Liver (tissue), 3 donors: ENCODE measurements at regions not wholly inside any gene's neighbourhood (a gene's known extent, or its start where the extent isn't known, plus 50 kb on each side); places are given as distances from the start of the nearest gene placed in this dataset.

Experiments
- EGR1 ChIP-seq, 2 donors: IDR thresholded peaks; 2 replicates each; pipeline ENCODE4 v1.6.1; 2016 to 2018; ENCODE audit warnings: antibody characterized with exemption in 2 of 2, low read depth in 2 of 2
- GABPA ChIP-seq, 2 donors: IDR thresholded peaks in 1 of 2; conservative IDR thresholded peaks in 1 of 2; 2 replicates each; pipeline ENCODE4 v1.6.1; 2016; ENCODE audit warnings: antibody characterized with exemption in 2 of 2, mild to moderate bottlenecking in 1 of 2, moderate library complexity in 1 of 2
- HNF4G ChIP-seq: IDR thresholded peaks from 2 replicates; pipeline ENCODE4 v1.6.1; 2016; ENCODE audit warnings: antibody characterized with exemption
- JUND ChIP-seq, 2 donors: IDR thresholded peaks; 2 replicates each; pipeline ENCODE4 v1.6.1; 2016; ENCODE audit warnings: antibody characterized with exemption in 2 of 2
- RAD21 ChIP-seq, 2 donors: IDR thresholded peaks; 2 replicates each; pipeline ENCODE4 v1.6.1; 2016; ENCODE audit warnings: antibody characterized with exemption in 2 of 2, mild to moderate bottlenecking in 2 of 2
- REST ChIP-seq: IDR thresholded peaks from 2 replicates; pipeline ENCODE4 v1.6.1; 2016; ENCODE audit warnings: antibody characterized with exemption, mild to moderate bottlenecking
- RXRA ChIP-seq, 2 donors: IDR thresholded peaks; 2 replicates each; pipeline ENCODE4 v1.6.1; 2017 to 2018; ENCODE audit warnings: antibody characterized with exemption in 2 of 2, mild to moderate bottlenecking in 1 of 2
- TAF1 ChIP-seq: conservative IDR thresholded peaks from 2 replicates; pipeline ENCODE4 v1.6.1; 2016; ENCODE audit warnings: antibody characterized with exemption, mild to moderate bottlenecking
- YY1 ChIP-seq: IDR thresholded peaks from 2 replicates; pipeline ENCODE4 v1.6.1; 2016; ENCODE audit warnings: antibody characterized with exemption, mild to moderate bottlenecking
- TF ChIP-seq, protein P1 (sequence below): fragments of 150-350 bp; IDR thresholded peaks from 2 replicates; pipeline ENCODE4 v1.5.1; 2017; ENCODE audit warnings: improper control_type of control experiment, low read depth, low read length; ENCODE audit not compliant: missing input control
- TF ChIP-seq, protein P2 (sequence below): IDR thresholded peaks from 2 replicates; pipeline ENCODE4 v1.6.1; 2016; ENCODE audit warnings: antibody characterized with exemption
- TF ChIP-seq, protein P3 (sequence below): IDR thresholded peaks from 2 replicates; pipeline ENCODE4 v1.6.1; 2016; ENCODE audit warnings: antibody characterized with exemption
- TF ChIP-seq, protein P4 (sequence below): IDR thresholded peaks from 2 replicates; pipeline ENCODE4 v1.6.1; 2016; ENCODE audit warnings: antibody characterized with exemption
- donor health status: healthy.
- donor health status: healthy.

DNA sequence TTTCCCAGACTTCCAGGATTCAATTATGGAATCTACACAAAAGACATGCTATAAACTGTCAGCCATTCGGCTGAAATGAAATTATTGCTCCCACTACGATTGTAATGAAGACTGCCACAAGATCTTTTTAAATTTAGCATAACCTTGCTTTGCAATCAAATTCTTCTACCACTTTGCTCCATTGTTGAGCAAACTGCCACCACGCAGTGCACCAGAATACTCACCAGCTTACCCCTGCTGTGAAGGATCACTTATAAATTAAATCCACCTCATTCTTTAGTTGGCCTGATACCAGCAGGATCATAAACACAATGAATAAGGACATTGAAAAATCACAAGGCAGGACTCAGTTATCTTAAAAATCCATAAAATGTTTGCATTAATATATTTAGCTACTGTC, 116.4 kb upstream of the PRNP start:
- TF ChIP-seq, protein P1, sequence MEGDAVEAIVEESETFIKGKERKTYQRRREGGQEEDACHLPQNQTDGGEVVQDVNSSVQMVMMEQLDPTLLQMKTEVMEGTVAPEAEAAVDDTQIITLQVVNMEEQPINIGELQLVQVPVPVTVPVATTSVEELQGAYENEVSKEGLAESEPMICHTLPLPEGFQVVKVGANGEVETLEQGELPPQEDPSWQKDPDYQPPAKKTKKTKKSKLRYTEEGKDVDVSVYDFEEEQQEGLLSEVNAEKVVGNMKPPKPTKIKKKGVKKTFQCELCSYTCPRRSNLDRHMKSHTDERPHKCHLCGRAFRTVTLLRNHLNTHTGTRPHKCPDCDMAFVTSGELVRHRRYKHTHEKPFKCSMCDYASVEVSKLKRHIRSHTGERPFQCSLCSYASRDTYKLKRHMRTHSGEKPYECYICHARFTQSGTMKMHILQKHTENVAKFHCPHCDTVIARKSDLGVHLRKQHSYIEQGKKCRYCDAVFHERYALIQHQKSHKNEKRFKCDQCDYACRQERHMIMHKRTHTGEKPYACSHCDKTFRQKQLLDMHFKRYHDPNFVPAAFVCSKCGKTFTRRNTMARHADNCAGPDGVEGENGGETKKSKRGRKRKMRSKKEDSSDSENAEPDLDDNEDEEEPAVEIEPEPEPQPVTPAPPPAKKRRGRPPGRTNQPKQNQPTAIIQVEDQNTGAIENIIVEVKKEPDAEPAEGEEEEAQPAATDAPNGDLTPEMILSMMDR, result no peak
- no peak for TF ChIP-seq GABPA (IDR thresholded peaks at IDR 0.05 in 1 of 2, conservative IDR thresholded peaks at IDR 0.05 in 1 of 2)
- TF ChIP-seq, protein P2, sequence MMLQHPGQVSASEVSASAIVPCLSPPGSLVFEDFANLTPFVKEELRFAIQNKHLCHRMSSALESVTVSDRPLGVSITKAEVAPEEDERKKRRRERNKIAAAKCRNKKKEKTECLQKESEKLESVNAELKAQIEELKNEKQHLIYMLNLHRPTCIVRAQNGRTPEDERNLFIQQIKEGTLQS, result no peak
- TF ChIP-seq YY1, result no peak
- TF ChIP-seq RAD21 (IDR thresholded peaks at IDR 0.05), result no peak
- TF ChIP-seq TAF1, result no peak
- TF ChIP-seq, protein P3, sequence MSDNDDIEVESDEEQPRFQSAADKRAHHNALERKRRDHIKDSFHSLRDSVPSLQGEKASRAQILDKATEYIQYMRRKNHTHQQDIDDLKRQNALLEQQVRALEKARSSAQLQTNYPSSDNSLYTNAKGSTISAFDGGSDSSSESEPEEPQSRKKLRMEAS, result no peak
- TF ChIP-seq, protein P4, sequence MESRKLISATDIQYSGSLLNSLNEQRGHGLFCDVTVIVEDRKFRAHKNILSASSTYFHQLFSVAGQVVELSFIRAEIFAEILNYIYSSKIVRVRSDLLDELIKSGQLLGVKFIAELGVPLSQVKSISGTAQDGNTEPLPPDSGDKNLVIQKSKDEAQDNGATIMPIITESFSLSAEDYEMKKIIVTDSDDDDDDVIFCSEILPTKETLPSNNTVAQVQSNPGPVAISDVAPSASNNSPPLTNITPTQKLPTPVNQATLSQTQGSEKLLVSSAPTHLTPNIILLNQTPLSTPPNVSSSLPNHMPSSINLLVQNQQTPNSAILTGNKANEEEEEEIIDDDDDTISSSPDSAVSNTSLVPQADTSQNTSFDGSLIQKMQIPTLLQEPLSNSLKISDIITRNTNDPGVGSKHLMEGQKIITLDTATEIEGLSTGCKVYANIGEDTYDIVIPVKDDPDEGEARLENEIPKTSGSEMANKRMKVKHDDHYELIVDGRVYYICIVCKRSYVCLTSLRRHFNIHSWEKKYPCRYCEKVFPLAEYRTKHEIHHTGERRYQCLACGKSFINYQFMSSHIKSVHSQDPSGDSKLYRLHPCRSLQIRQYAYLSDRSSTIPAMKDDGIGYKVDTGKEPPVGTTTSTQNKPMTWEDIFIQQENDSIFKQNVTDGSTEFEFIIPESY, result no peak
- TF ChIP-seq EGR1 (IDR thresholded peaks at IDR 0.05; ENCODE audit: low read depth in 2 of 2), result no peak
- no peak for TF ChIP-seq REST
- TF ChIP-seq JUND (IDR thresholded peaks at IDR 0.05), result no peak
- TF ChIP-seq RXRA (IDR thresholded peaks at IDR 0.05), result no peak
- no peak for TF ChIP-seq HNF4G
